Suprapubic skin (tissue), 4 donors: ENCODE measurements at regions not wholly inside any gene's neighbourhood (a gene's known extent, or its start where the extent isn't known, plus 50 kb on each side); places are given as distances from the start of the nearest gene placed in this dataset.

Experiments
- DNase-seq, 2 donors: peaks; one replicate each; pipeline ENCODE4 v3.0.0-alpha.2; 2019; ENCODE audit warnings: low spot score in 2 of 2
- H3K27ac ChIP-seq: fragments of 200-600 bp; sonication (generic); one replicate; pipeline ENCODE4 v1.5.1; 2019
- H3K27me3 ChIP-seq: fragments of 200-600 bp; sonication (generic); one replicate; pipeline ENCODE4 v1.5.1; 2019
- H3K36me3 ChIP-seq: fragments of 200-600 bp; sonication (generic); one replicate; pipeline ENCODE4 v1.5.1; 2019
- H3K4me1 ChIP-seq: fragments of 200-600 bp; sonication (generic); one replicate; pipeline ENCODE4 v1.5.1; 2019
- H3K4me3 ChIP-seq: fragments of 200-600 bp; sonication (generic); one replicate; pipeline ENCODE4 v1.5.1; 2019; ENCODE audit warnings: mild to moderate bottlenecking
- H3K9me3 ChIP-seq: fragments of 200-600 bp; sonication (generic); one replicate; pipeline ENCODE4 v1.5.1; 2019
- CTCF ChIP-seq, 2 donors: fragments of 200-600 bp in 1 of 2; fragments of 450-650 bp in 1 of 2; sonication (generic) in 1 of 2; IDR thresholded peaks; one replicate each; pipeline ENCODE4 v1.5.1; 2016 to 2019; ENCODE audit warnings: antibody characterized with exemption in 2 of 2, mild to moderate bottlenecking in 1 of 2, moderate library complexity in 1 of 2
- EP300 ChIP-seq: sonication (generic); formaldehyde crosslinking; IDR thresholded peaks from one replicate; pipeline ENCODE4 v1.6.1; 2017; ENCODE audit warnings: antibody characterized with exemption
- POLR2A ChIP-seq, 2 donors: fragments of 450-650 bp; IDR thresholded peaks; one replicate each; pipeline ENCODE4 v1.6.1; 2017; ENCODE audit warnings: antibody characterized with exemption in 2 of 2, mild to moderate bottlenecking in 2 of 2, moderate library complexity in 2 of 2
- POLR2AphosphoS5 ChIP-seq, 3 donors: sonication (generic); formaldehyde crosslinking; IDR thresholded peaks; one replicate each; pipeline ENCODE4 v1.6.1; 2017; ENCODE audit warnings: antibody characterized with exemption in 3 of 3
- WGBS: methylation state at CpG from one replicate; pipeline ENCODE4 v1.1.5; 2018; 5-methylcytosine and 5-hydroxymethylcytosine counted together

- 86% methylated on average over 3 of the region's 3 CpGs for WGBS
- Histone ChIP-seq H3K4me3 (no peak overlapping the region), H3K27ac (no peak overlapping the region), H3K9me3 (no peaks in the 10 kb centered on the region), H3K4me1 (no peaks in the 10 kb centered on the region), H3K36me3 (no peaks in the 10 kb centered on the region), H3K27me3 (no peaks in the 10 kb centered on the region)
- TF ChIP-seq POLR2A (IDR thresholded peaks at IDR 0.05) = no peak
- TF ChIP-seq CTCF (IDR thresholded peaks at IDR 0.05) = no peak
- TF ChIP-seq EP300 = no peak
- no peak for TF ChIP-seq POLR2AphosphoS5 (IDR thresholded peaks at IDR 0.05)
- no peak for DNase-seq
Measured at GRCh38 chr3:31331278-31331677, 201.4 kb upstream of the STT3B start.

GRCh38 chr3:31341130-31341529 is 191.6 kb upstream of the STT3B start:
- H3K27ac ChIP-seq = no peak overlapping the region
- H3K4me1 ChIP-seq = no peaks in the 10 kb centered on the region
- no peaks in the 10 kb centered on the region for H3K36me3 ChIP-seq
- no peak for DNase-seq
- H3K9me3 ChIP-seq = no peaks in the 10 kb centered on the region
- WGBS = 51% methylated on average over 2 of the region's 2 CpGs
- no peak overlapping the region for H3K4me3 ChIP-seq
- H3K27me3 ChIP-seq = no peaks in the 10 kb centered on the region
- no peak for TF ChIP-seq EP300

GRCh38 chr3:31343075-31343474 is 189.7 kb upstream of the STT3B start:
- H3K4me3 ChIP-seq = no peak overlapping the region
- no peak for TF ChIP-seq POLR2AphosphoS5 (IDR thresholded peaks at IDR 0.05)
- no peak for TF ChIP-seq POLR2A (IDR thresholded peaks at IDR 0.05)
- TF ChIP-seq EP300 = no peak
- no peak for TF ChIP-seq CTCF (IDR thresholded peaks at IDR 0.05)
- no peaks in the 10 kb centered on the region for H3K9me3 ChIP-seq
- H3K36me3 ChIP-seq = no peaks in the 10 kb centered on the region
- 78% methylated on average over 1 of the region's 1 CpG for WGBS
- H3K4me1 ChIP-seq = no peaks in the 10 kb centered on the region
- H3K27me3 ChIP-seq = no peaks in the 10 kb centered on the region
- H3K27ac ChIP-seq = no peak overlapping the region
- no peak for DNase-seq

- Histone ChIP-seq H3K27ac (no peak overlapping the region), H3K36me3 (no peaks in the 10 kb centered on the region), H3K27me3 (no peaks in the 10 kb centered on the region), H3K4me3 (no peak overlapping the region), H3K9me3 (no peaks in the 10 kb centered on the region), H3K4me1 (no peaks in the 10 kb centered on the region)
- TF ChIP-seq POLR2A (IDR thresholded peaks at IDR 0.05) (no peak), EP300 (no peak), POLR2AphosphoS5 (IDR thresholded peaks at IDR 0.05) (no peak), CTCF (IDR thresholded peaks at IDR 0.05) (no peak)
- 88% methylated on average over 2 of the region's 2 CpGs for WGBS
- no peak for DNase-seq
Measured at GRCh38 chr3:31345581-31345980, 187.1 kb upstream of the STT3B start.

- no peaks in the 10 kb centered on the region for H3K4me1 ChIP-seq
- no peaks in the 10 kb centered on the region for H3K9me3 ChIP-seq
- no peaks in the 10 kb centered on the region for H3K27me3 ChIP-seq
- TF ChIP-seq POLR2A (IDR thresholded peaks at IDR 0.05) = no peak
- TF ChIP-seq EP300 = no peak
- no peak for TF ChIP-seq CTCF (IDR thresholded peaks at IDR 0.05)
- no peak for TF ChIP-seq POLR2AphosphoS5 (IDR thresholded peaks at IDR 0.05)
- H3K36me3 ChIP-seq = no peaks in the 10 kb centered on the region
- WGBS = 95% methylated on average over 5 of the region's 5 CpGs
- H3K27ac ChIP-seq = no peak overlapping the region
- no peak overlapping the region for H3K4me3 ChIP-seq
- DNase-seq = no peak
Measured at GRCh38 chr3:31346542-31346979, 186.2 kb upstream of the STT3B start.
